Natural killer cell (primary cell): ENCODE measurements at regions not wholly inside any gene's neighbourhood (a gene's known extent, or its start where the extent isn't known, plus 50 kb on each side); places are given as distances from the start of the nearest gene placed in this dataset.
A peak's percentile ranks its signal among the peaks of the same experiment; 100 is the strongest.

ENCODE experiments used
- ATAC-seq, 3 donors: fragments of 150-1000 bp in 2 of 3; fragments of 200-7000 bp in 1 of 3; cut with Tn5 transposase; 1 replicate in 1 of 3; 2 replicates in 2 of 3; pipeline ENCODE4 v1.10.0; 2021; ENCODE audit warnings: mild to moderate bottlenecking in 2 of 3, moderate library complexity in 2 of 3
- DNase-seq, 2 donors: peaks; one replicate each; pipeline versions ENCODE4 v3.0.0 to v3.0.0-alpha.2; 2013 to 2021; ENCODE audit warnings: mixed read lengths in 1 of 2
- H3K27ac ChIP-seq: one replicate; pipeline ENCODE4 v1.5.1; 2013; ENCODE audit warnings: mild to moderate bottlenecking, low read length
- H3K27me3 ChIP-seq: one replicate; pipeline ENCODE4 v1.6.1; 2013; ENCODE audit warnings: low read length; ENCODE audit not compliant: control insufficient read depth, insufficient read depth
- H3K36me3 ChIP-seq: one replicate; pipeline ENCODE4 v1.6.1; 2013; ENCODE audit warnings: low read length; ENCODE audit not compliant: control insufficient read depth, insufficient read depth
- H3K4me1 ChIP-seq: one replicate; pipeline ENCODE4 v1.6.1; 2013; ENCODE audit warnings: low read length; ENCODE audit not compliant: control insufficient read depth, insufficient read depth
- H3K4me3 ChIP-seq: one replicate; pipeline ENCODE4 v1.5.1; 2013; ENCODE audit warnings: low read length
- H3K9me3 ChIP-seq: one replicate; pipeline ENCODE4 v1.6.1; 2013; ENCODE audit warnings: low read length; ENCODE audit not compliant: control insufficient read depth, insufficient read depth
- H3K27ac Mint-ChIP-seq, 2 donors: one replicate each; pipeline ENCODE4 v1.8.0; 2022; ENCODE audit warnings: mild to moderate bottlenecking in 2 of 2, mixed read lengths in 2 of 2, moderate library complexity in 1 of 2
- H3K27me3 Mint-ChIP-seq, 2 donors: one replicate each; pipeline ENCODE4 v1.8.0; 2022; ENCODE audit warnings: low read depth in 2 of 2, mixed read lengths in 2 of 2
- H3K36me3 Mint-ChIP-seq: one replicate; pipeline ENCODE4 v1.8.0; 2022; ENCODE audit warnings: mixed read lengths
- H3K4me1 Mint-ChIP-seq, 2 donors: one replicate each; pipeline ENCODE4 v1.8.0; 2022; ENCODE audit warnings: mixed read lengths in 2 of 2
- H3K4me3 Mint-ChIP-seq: one replicate; pipeline ENCODE4 v1.8.0; 2022; ENCODE audit warnings: mild to moderate bottlenecking, moderate library complexity, mixed read lengths
- H3K9me3 Mint-ChIP-seq, 2 donors: one replicate each; pipeline ENCODE4 v1.8.0; 2022; ENCODE audit warnings: mixed read lengths in 2 of 2
- WGBS: methylation state at CpG from one replicate; pipeline ENCODE4 v1.1.7; 2013; ENCODE audit warnings: missing lambda C conversion rate; ENCODE audit not compliant: insufficient coverage; 5-methylcytosine and 5-hydroxymethylcytosine counted together
- intact Hi-C: fragments of 100-400 bp; cut with micrococcal nuclease; formaldehyde crosslinking; loops from one replicate; pipeline ENCODE4 v1.14.2; 2022
- TF ChIP-seq, protein P1 (sequence below): fragments of 200-600 bp; IDR thresholded peaks from one replicate; pipeline ENCODE4 v1.8.0; 2022; ENCODE audit warnings: antibody characterized with exemption

DNA sequence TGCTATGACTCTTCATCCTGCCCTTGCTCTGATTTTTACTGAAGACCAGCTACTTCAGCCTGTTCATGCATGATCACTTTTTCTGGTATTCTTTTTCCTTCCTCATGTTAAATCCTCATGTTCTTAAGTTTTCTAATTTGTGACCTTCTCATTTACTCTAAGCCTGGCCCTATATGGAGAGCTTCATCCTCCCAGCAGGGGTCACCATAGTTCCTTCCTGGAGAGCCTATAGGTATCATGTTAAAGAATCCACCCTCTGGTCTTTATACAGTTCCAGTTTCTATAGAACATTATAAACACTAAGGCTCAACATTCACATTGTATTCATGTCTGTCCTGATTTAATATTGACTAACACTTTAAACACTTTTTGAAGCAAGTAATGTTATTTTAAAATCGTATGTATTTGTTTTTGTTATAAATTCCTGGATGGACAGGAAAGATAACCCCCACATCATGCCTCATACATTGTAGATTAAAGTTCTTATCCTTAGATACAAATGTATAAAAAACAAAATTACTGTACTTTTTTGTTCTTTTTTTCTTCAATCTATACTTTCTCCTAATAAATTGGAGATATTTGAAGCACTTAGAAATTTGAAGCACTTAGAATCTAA is 53.8 kb upstream of the OTUD4 start:
- H3K4me3 ChIP-seq = no peak overlapping the region
- H3K36me3 ChIP-seq = no peaks in the 10 kb centered on the region
- no peak overlapping the region for H3K4me3 Mint-ChIP-seq
- peaks cover 2 to 5% of the 10 kb centered on the region in 2 donors for H3K27me3 Mint-ChIP-seq
- H3K9me3 ChIP-seq = no peaks in the 10 kb centered on the region
- no peaks in the 10 kb centered on the region for H3K4me1 ChIP-seq
- no peak overlapping the region for H3K27ac ChIP-seq
- intact Hi-C loops = loop anchor here (1.0 to 2.0 kb wide), 3 partner anchors 323 to 383 kb away; no protein-coding TSS in a partner anchor
- H3K4me1 Mint-ChIP-seq = no peaks in the 10 kb centered on the region
- H3K9me3 Mint-ChIP-seq = no peaks in the 10 kb centered on the region
- DNase-seq (peak in 1 of 2 donors; percentile 76), ATAC-seq (peak; percentile 77 to 92 (median 88))
- no peaks in the 10 kb centered on the region for H3K36me3 Mint-ChIP-seq
- H3K27me3 ChIP-seq = no peaks in the 10 kb centered on the region
- no peak overlapping the region for H3K27ac Mint-ChIP-seq
- TF ChIP-seq, protein P1, sequence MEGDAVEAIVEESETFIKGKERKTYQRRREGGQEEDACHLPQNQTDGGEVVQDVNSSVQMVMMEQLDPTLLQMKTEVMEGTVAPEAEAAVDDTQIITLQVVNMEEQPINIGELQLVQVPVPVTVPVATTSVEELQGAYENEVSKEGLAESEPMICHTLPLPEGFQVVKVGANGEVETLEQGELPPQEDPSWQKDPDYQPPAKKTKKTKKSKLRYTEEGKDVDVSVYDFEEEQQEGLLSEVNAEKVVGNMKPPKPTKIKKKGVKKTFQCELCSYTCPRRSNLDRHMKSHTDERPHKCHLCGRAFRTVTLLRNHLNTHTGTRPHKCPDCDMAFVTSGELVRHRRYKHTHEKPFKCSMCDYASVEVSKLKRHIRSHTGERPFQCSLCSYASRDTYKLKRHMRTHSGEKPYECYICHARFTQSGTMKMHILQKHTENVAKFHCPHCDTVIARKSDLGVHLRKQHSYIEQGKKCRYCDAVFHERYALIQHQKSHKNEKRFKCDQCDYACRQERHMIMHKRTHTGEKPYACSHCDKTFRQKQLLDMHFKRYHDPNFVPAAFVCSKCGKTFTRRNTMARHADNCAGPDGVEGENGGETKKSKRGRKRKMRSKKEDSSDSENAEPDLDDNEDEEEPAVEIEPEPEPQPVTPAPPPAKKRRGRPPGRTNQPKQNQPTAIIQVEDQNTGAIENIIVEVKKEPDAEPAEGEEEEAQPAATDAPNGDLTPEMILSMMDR = peak; percentile 67
- no CpG with 5 or more reads among the region's 1 CpG for WGBS

DNA sequence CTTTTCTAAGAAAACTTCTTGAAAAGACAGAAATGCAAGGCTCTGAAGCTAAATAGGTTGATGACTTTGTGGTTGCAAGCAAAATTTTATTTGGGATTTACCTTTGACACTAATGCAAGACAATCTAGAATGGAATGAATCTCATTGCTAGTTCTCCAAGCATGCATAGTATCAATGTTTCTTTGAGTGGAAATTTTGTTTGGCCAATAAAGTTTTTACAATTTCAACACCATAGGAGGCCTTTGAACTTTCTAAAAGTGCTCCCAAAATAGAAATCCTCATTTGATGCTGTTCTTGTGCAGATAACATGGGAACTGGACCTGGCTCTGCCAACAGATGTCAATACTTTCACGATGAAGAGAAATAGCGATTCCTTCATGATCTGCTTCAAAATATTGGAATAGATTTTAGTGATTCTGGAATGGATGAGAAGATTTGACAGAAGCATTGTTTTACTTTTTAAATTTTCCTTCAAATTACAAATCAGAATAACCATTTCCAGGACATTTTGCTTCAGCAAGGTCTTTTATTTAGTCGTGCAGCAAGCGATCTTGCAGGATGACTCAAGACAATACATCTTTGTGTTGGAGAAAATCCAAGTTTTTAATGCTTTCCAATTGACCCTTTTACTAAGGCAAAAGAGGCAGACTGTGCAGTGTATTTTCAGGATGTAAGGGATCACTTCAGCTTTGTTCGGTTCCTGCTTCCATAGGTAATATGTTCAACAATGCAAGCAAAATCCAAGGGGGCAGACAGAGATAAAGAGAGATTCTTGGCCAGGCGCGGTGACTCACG is 51.7 kb upstream of the OTUD4 start:
- Histone ChIP-seq H3K9me3 (no peaks in the 10 kb centered on the region), H3K36me3 (no peaks in the 10 kb centered on the region), H3K27ac (no peak overlapping the region), H3K27me3 (no peaks in the 10 kb centered on the region), H3K4me3 (no peak overlapping the region), H3K4me1 (no peaks in the 10 kb centered on the region)
- DNase-seq (no peak), ATAC-seq (no peak)
- intact Hi-C loops = no loop called here
- Mint-ChIP-seq H3K27me3 (peaks cover 2 to 5% of the 10 kb centered on the region in 2 donors), H3K27ac (no peak overlapping the region), H3K4me1 (no peaks in the 10 kb centered on the region), H3K9me3 (no peaks in the 10 kb centered on the region), H3K36me3 (no peaks in the 10 kb centered on the region), H3K4me3 (no peak overlapping the region)
- TF ChIP-seq, protein P1 = no peak
- 95% methylated on average over 8 of the region's 8 CpGs for WGBS

DNA sequence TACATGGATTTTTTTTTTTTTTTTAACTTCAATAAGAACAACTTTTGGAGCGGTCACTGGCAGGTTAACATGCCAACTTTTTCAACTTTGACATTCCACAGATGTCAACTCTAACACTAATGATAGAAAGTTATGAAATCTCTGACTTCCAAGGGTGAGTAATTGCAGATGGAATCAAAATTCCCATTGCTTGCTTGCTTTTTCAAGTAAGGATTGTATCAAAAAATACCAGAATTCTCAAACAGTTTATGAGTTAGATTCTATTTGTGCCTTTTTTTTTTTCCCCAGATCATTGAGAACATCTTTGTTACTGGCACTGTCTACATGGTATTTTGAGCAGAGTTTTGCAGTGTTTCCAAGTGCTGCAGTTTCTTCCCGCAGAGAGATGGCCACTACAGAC is 50.3 kb upstream of the OTUD4 start:
- Histone ChIP-seq H3K27ac (no peak overlapping the region), H3K36me3 (no peaks in the 10 kb centered on the region), H3K4me3 (no peak overlapping the region), H3K9me3 (no peaks in the 10 kb centered on the region), H3K27me3 (no peaks in the 10 kb centered on the region), H3K4me1 (no peaks in the 10 kb centered on the region)
- no peaks in the 10 kb centered on the region for H3K9me3 Mint-ChIP-seq
- TF ChIP-seq, protein P1 = no peak
- H3K4me1 Mint-ChIP-seq = no peaks in the 10 kb centered on the region
- no peak for DNase-seq
- H3K36me3 Mint-ChIP-seq = no peaks in the 10 kb centered on the region
- H3K4me3 Mint-ChIP-seq = no peak overlapping the region
- peaks cover 0 to 5% of the 10 kb centered on the region in 2 donors for H3K27me3 Mint-ChIP-seq
- WGBS = 80% methylated on average over 1 of the region's 2 CpGs
- no peak overlapping the region for H3K27ac Mint-ChIP-seq
- no peak for ATAC-seq
- intact Hi-C loops = no loop called here
